Osteoblast (primary cell): ENCODE measurements at regions not wholly inside any gene's neighbourhood (a gene's known extent, or its start where the extent isn't known, plus 50 kb on each side); places are given as distances from the start of the nearest gene placed in this dataset.
A peak's percentile ranks its signal among the peaks of the same experiment; 100 is the strongest.

Experiments
- DNase-seq: peaks from one replicate; pipeline ENCODE4 v3.0.0; 2011; ENCODE audit warnings: low spot score, mixed read lengths; ENCODE audit not compliant: insufficient read length; ENCODE audit errors: missing footprints
- H2AFZ ChIP-seq: 2 replicates; pipeline ENCODE4 v1.6.0; 2011; ENCODE audit warnings: mild to moderate bottlenecking, low read length
- H3K27ac ChIP-seq: 2 replicates; pipeline ENCODE4 v1.5.1; 2011; ENCODE audit warnings: mild to moderate bottlenecking, low read depth, low read length, moderate library complexity
- H3K27me3 ChIP-seq: 2 replicates; pipeline ENCODE4 v1.6.0; 2012; ENCODE audit warnings: mild to moderate bottlenecking, control low read depth, inconsistent platforms, low read length, moderate library complexity; ENCODE audit not compliant: insufficient read depth
- H3K36me3 ChIP-seq: 2 replicates; pipeline ENCODE4 v1.5.1; 2011; ENCODE audit warnings: mild to moderate bottlenecking, low read length, control low read depth, moderate library complexity; ENCODE audit not compliant: insufficient read depth
- H3K4me1 ChIP-seq: 2 replicates; pipeline ENCODE4 v1.5.1; 2011; ENCODE audit warnings: mild to moderate bottlenecking, low read length, control low read depth, moderate library complexity; ENCODE audit not compliant: insufficient read depth
- H3K4me2 ChIP-seq: 2 replicates; pipeline ENCODE4 v1.6.0; 2011; ENCODE audit warnings: mild to moderate bottlenecking, low read length; ENCODE audit not compliant: insufficient read depth
- H3K4me3 ChIP-seq: fragments of 200-600 bp; sonication (generic); 3 replicates; pipeline ENCODE4 v1.5.1; 2012; ENCODE audit warnings: mild to moderate bottlenecking, low read length, inconsistent platforms; ENCODE audit not compliant: insufficient read depth
- H3K79me2 ChIP-seq: 2 replicates; pipeline ENCODE4 v1.6.0; 2012; ENCODE audit warnings: mild to moderate bottlenecking, low read length, control low read depth, inconsistent platforms; ENCODE audit not compliant: insufficient read depth
- H3K9me3 ChIP-seq: 2 replicates; pipeline ENCODE4 v1.5.1; 2011; ENCODE audit warnings: low read depth, low read length, control low read depth
- H4K20me1 ChIP-seq: 2 replicates; pipeline ENCODE4 v1.6.0; 2012; ENCODE audit warnings: mild to moderate bottlenecking, low read length, control low read depth; ENCODE audit not compliant: insufficient read depth
- TF ChIP-seq, protein P1 (sequence below): IDR thresholded peaks from 2 replicates; pipeline ENCODE4 v1.5.1; 2011; ENCODE audit warnings: mild to moderate bottlenecking, low read depth, low read length, moderate library complexity; ENCODE audit errors: extremely low read depth

DNA sequence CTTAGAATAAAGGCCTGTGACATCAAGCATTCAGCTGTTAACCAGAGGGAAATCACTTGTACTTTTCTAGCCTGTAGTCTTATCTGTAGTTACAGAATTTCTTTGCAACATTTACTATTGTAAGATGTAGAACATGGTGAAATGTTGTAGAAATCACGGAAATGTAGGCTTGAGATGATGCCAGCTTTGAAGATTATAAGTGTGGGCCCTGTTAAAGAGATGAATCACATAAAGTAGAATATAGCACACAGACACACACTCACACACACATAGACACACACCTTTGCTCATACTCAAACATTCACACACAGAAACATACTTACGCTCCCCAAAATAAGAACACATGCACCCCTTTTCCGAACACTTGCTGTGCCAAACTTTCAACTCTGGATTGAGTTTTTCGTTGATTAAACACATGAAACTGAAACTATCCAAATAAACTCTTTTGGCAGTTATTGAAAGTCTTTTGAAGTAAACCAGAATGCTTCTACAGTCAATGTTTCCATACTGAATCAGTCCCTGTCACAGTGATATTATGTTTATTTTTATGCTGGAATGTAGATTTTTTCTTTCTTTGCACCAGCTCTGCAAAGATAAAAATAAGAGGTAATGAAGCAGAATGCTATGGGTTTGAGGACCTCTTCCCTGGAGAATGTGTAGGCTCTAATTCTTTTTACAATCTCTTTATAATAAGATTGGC lies 230.3 kb upstream of the MEOX2 start:
- H4K20me1 ChIP-seq, result no peaks in the 10 kb centered on the region
- no peaks in the 10 kb centered on the region for H3K27me3 ChIP-seq
- peaks cover 34% of the 10 kb centered on the region for H3K4me1 ChIP-seq
- DNase-seq, result peak; percentile 6
- peak overlapping the region; percentile 76 for H2AFZ ChIP-seq
- H3K36me3 ChIP-seq, result no peaks in the 10 kb centered on the region
- H3K4me3 ChIP-seq, result peak overlapping the region; percentile 54
- H3K27ac ChIP-seq, result peak overlapping the region; percentile 69
- no peaks in the 10 kb centered on the region for H3K9me3 ChIP-seq
- no peaks in the 10 kb centered on the region for H3K79me2 ChIP-seq
- TF ChIP-seq, protein P1, sequence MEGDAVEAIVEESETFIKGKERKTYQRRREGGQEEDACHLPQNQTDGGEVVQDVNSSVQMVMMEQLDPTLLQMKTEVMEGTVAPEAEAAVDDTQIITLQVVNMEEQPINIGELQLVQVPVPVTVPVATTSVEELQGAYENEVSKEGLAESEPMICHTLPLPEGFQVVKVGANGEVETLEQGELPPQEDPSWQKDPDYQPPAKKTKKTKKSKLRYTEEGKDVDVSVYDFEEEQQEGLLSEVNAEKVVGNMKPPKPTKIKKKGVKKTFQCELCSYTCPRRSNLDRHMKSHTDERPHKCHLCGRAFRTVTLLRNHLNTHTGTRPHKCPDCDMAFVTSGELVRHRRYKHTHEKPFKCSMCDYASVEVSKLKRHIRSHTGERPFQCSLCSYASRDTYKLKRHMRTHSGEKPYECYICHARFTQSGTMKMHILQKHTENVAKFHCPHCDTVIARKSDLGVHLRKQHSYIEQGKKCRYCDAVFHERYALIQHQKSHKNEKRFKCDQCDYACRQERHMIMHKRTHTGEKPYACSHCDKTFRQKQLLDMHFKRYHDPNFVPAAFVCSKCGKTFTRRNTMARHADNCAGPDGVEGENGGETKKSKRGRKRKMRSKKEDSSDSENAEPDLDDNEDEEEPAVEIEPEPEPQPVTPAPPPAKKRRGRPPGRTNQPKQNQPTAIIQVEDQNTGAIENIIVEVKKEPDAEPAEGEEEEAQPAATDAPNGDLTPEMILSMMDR, result no peak
- peak overlapping the region; percentile 90 for H3K4me2 ChIP-seq

DNA sequence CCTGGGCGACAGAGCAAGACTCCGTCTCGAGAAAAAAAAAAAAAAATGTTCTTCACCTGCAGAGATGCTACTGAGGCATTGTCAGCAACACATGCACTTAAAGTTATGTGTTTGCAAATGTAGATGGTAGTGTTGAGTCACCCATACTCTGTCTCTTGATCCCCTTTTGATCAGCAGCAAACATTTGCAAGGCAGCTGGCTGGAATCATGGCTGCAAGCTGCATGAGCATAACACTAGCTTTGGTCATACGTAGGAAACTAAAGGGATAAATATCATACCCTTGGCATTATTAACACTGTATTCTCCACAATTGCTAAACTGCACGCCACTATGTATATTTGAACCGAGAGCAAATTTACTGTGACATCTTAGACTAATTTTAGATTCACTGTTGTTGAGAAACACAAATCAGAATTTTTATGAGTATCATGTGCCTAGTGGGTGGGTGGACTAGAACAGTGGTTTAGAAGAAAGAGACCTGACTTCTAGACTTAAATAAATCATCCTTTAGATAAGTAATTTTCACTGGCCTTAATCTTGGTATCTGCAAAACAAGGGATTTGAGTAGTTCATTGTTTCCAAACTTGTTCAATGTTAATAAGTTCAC lies 229.3 kb upstream of the MEOX2 start:
- no peak for DNase-seq
- H3K4me1 ChIP-seq, result peaks cover 24% of the 10 kb centered on the region
- no peaks in the 10 kb centered on the region for H3K79me2 ChIP-seq
- no peaks in the 10 kb centered on the region for H3K36me3 ChIP-seq
- no peaks in the 10 kb centered on the region for H4K20me1 ChIP-seq
- no peak overlapping the region for H3K4me3 ChIP-seq
- TF ChIP-seq, protein P1, result no peak
- no peaks in the 10 kb centered on the region for H3K27me3 ChIP-seq
- H3K9me3 ChIP-seq, result no peaks in the 10 kb centered on the region
- no peak overlapping the region for H2AFZ ChIP-seq
- H3K4me2 ChIP-seq, result no peak overlapping the region
- H3K27ac ChIP-seq, result no peak overlapping the region

DNA sequence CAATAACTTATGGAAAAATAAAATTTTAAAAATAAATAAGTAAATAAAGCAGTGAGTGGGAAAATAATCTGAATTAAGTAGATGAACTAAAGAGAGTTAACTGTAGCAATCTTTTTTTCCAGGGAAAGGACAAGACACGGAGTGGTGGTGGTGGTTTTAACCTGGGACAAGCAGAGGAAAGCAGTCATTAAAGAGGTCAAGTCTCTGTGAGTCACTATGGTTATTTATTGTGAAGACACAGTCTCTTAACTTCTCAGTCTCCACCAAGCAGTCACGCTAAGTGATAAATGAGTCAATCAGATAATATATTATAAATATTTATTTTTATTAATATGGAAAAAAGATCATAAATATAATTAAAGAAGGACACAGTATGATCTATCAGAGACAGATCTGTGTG lies 228.1 kb upstream of the MEOX2 start:
- Histone ChIP-seq H3K9me3 (no peaks in the 10 kb centered on the region), H3K27ac (no peak overlapping the region), H2AFZ (no peak overlapping the region), H3K27me3 (no peaks in the 10 kb centered on the region), H3K79me2 (no peaks in the 10 kb centered on the region), H3K36me3 (no peaks in the 10 kb centered on the region), H3K4me2 (no peak overlapping the region), H3K4me1 (peaks cover 23% of the 10 kb centered on the region), H4K20me1 (no peaks in the 10 kb centered on the region), H3K4me3 (no peak overlapping the region)
- TF ChIP-seq, protein P1, result no peak
- no peak for DNase-seq

DNA sequence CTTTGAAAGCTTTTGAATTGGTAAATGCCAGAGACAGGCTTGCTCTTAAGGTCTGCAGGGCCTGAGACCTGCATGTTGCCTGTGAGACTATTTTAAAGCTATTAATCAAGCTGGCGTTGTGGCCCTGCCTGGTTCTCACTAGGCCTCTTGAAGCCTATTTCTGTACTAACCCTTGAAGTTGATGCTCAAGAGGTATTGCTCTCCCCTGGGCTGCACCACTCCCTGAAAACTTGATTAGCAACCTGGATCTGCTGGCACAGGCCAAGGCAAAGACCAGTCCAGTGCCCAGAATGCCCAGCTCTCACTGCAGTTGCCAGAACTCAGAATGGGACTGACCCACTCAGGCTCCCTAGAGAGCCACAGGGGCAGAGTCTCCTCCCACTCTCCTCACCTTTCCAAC lies 220.0 kb upstream of the MEOX2 start:
- H2AFZ ChIP-seq, result no peak overlapping the region
- H3K27me3 ChIP-seq, result no peaks in the 10 kb centered on the region
- H3K4me1 ChIP-seq, result no peaks in the 10 kb centered on the region
- H4K20me1 ChIP-seq, result no peaks in the 10 kb centered on the region
- no peak overlapping the region for H3K27ac ChIP-seq
- TF ChIP-seq, protein P1, result no peak
- H3K9me3 ChIP-seq, result no peaks in the 10 kb centered on the region
- no peaks in the 10 kb centered on the region for H3K36me3 ChIP-seq
- H3K4me2 ChIP-seq, result no peak overlapping the region
- H3K4me3 ChIP-seq, result no peak overlapping the region
- H3K79me2 ChIP-seq, result no peaks in the 10 kb centered on the region
- no peak for DNase-seq
